H9 (cell line): ENCODE measurements at regions not wholly inside any gene's neighbourhood (a gene's known extent, or its start where the extent isn't known, plus 50 kb on each side); places are given as distances from the start of the nearest gene placed in this dataset.

Source experiments
- DNase-seq: peaks from one replicate; pipeline ENCODE4 v3.0.0-alpha.2; 2017
- H2AFZ ChIP-seq: one replicate; pipeline ENCODE4 v1.6.1; 2013; ENCODE audit warnings: mild to moderate bottlenecking, low read length, control low read depth, moderate library complexity
- H2AK5ac ChIP-seq: 2 replicates; pipeline ENCODE4 v1.6.1; 2013; ENCODE audit warnings: low read length, control low read depth, mixed read lengths; ENCODE audit not compliant: insufficient read length
- H2BK120ac ChIP-seq: one replicate; pipeline ENCODE4 v1.6.1; 2013; ENCODE audit warnings: low read depth, mild to moderate bottlenecking, low read length, control low read depth, inconsistent platforms; ENCODE audit not compliant: poor library complexity, severe bottlenecking
- H2BK12ac ChIP-seq: 2 replicates; pipeline ENCODE4 v1.6.1; 2013; ENCODE audit warnings: low read length, control low read depth, mixed read lengths, low read depth; ENCODE audit not compliant: insufficient read length
- H2BK15ac ChIP-seq: 2 replicates; pipeline ENCODE4 v1.6.1; 2013; ENCODE audit warnings: low read depth, low read length, control low read depth
- H2BK20ac ChIP-seq: one replicate; pipeline ENCODE4 v1.6.1; 2013; ENCODE audit warnings: low read depth, mild to moderate bottlenecking, low read length, control low read depth, inconsistent platforms; ENCODE audit not compliant: poor library complexity, severe bottlenecking
- H2BK5ac ChIP-seq: 2 replicates; pipeline ENCODE4 v1.6.1; 2013; ENCODE audit warnings: low read length, control low read depth, mixed read lengths; ENCODE audit not compliant: insufficient read length
- H3K14ac ChIP-seq: 2 replicates; pipeline ENCODE4 v1.6.1; 2013; ENCODE audit warnings: low read length, control low read depth; ENCODE audit not compliant: insufficient read depth
- H3K18ac ChIP-seq: 2 replicates; pipeline ENCODE4 v1.6.1; 2013; ENCODE audit warnings: low read depth, mild to moderate bottlenecking, mixed read lengths, low read length, control low read depth; ENCODE audit not compliant: insufficient read length
- H3K23ac ChIP-seq: 2 replicates; pipeline ENCODE4 v1.6.1; 2013; ENCODE audit warnings: low read length, control low read depth, mixed read lengths, low read depth; ENCODE audit not compliant: insufficient read length
- H3K23me2 ChIP-seq: 2 replicates; pipeline ENCODE4 v1.6.1; 2013; ENCODE audit warnings: low read depth, mild to moderate bottlenecking, mixed read lengths, low read length, control low read depth; ENCODE audit not compliant: insufficient read length, poor library complexity, severe bottlenecking
- H3K27ac ChIP-seq: 2 replicates; pipeline ENCODE4 v1.5.1; 2013; ENCODE audit warnings: low read length, control low read depth, mixed read lengths, low read depth; ENCODE audit not compliant: insufficient read length
- H3K27me3 ChIP-seq: 2 replicates; pipeline ENCODE4 v1.6.1; 2013; ENCODE audit warnings: low read length, control low read depth, inconsistent platforms; ENCODE audit not compliant: insufficient read depth
- H3K4ac ChIP-seq: 2 replicates; pipeline ENCODE4 v1.6.1; 2013; ENCODE audit warnings: low read depth, mild to moderate bottlenecking, control low read depth, inconsistent platforms, low read length, moderate library complexity
- H3K4me1 ChIP-seq: 2 replicates; pipeline ENCODE4 v1.6.1; 2013; ENCODE audit warnings: low read length, control low read depth, inconsistent platforms; ENCODE audit not compliant: insufficient read depth
- H3K4me2 ChIP-seq: 2 replicates; pipeline ENCODE4 v1.6.1; 2013; ENCODE audit warnings: low read length, control low read depth, mixed read lengths; ENCODE audit not compliant: insufficient read length, insufficient read depth
- H3K56ac ChIP-seq: 2 replicates; pipeline ENCODE4 v1.6.1; 2013; ENCODE audit warnings: low read depth, mild to moderate bottlenecking, mixed read lengths, low read length, control low read depth; ENCODE audit not compliant: insufficient read length
- H3K79me1 ChIP-seq: 2 replicates; pipeline ENCODE4 v1.6.1; 2013; ENCODE audit warnings: low read depth, mild to moderate bottlenecking, moderate library complexity, low read length, control low read depth, inconsistent platforms; ENCODE audit not compliant: insufficient read depth, poor library complexity, severe bottlenecking
- H3K79me2 ChIP-seq: 2 replicates; pipeline ENCODE4 v1.6.1; 2013; ENCODE audit warnings: low read length, control low read depth, inconsistent platforms; ENCODE audit not compliant: insufficient read depth
- H3K9ac ChIP-seq: 2 replicates; pipeline ENCODE4 v1.6.1; 2013; ENCODE audit warnings: low read length, control low read depth, mixed read lengths; ENCODE audit not compliant: insufficient read length; ENCODE audit errors: extremely low read depth
- H3K9me3 ChIP-seq: one replicate; pipeline ENCODE4 v1.6.1; 2013; ENCODE audit warnings: low read depth, low read length, inconsistent platforms; ENCODE audit not compliant: control insufficient read depth
- H3T11ph ChIP-seq: one replicate; pipeline ENCODE4 v1.6.1; 2013; ENCODE audit warnings: mild to moderate bottlenecking, low read length, control low read depth, inconsistent platforms
- H4K20me1 ChIP-seq: one replicate; pipeline ENCODE4 v1.6.1; 2013; ENCODE audit not compliant: control insufficient read depth, insufficient read length, insufficient read depth
- H4K5ac ChIP-seq: 2 replicates; pipeline ENCODE4 v1.6.1; 2013; ENCODE audit warnings: low read depth, mild to moderate bottlenecking, mixed read lengths, low read length, control low read depth; ENCODE audit not compliant: insufficient read length
- H4K8ac ChIP-seq: replicated peaks from 2 replicates; pipeline ENCODE4 v1.6.1; 2013; ENCODE audit warnings: low read length, control low read depth, mixed read lengths, low read depth; ENCODE audit not compliant: insufficient read length
- H4K91ac ChIP-seq: 2 replicates; pipeline ENCODE4 v1.6.1; 2013; ENCODE audit warnings: low read depth, mild to moderate bottlenecking, moderate library complexity, mixed read lengths, low read length, control low read depth; ENCODE audit not compliant: insufficient read length
- H3K27ac Mint-ChIP-seq, 3 experiments: 2 replicates in 2 of 3; 3 replicates in 1 of 3; pipeline ENCODE4 v1.8.0; 2020 to 2021; ENCODE audit warnings: mixed read lengths in 3 of 3, mild to moderate bottlenecking in 1 of 3, moderate library complexity in 1 of 3
- H3K27me3 Mint-ChIP-seq: 2 replicates; pipeline ENCODE4 v1.8.0; 2021; ENCODE audit warnings: low read depth, mild to moderate bottlenecking, moderate library complexity, mixed read lengths
- H3K36me3 Mint-ChIP-seq, 3 experiments: 2 replicates in 2 of 3; 3 replicates in 1 of 3; pipeline ENCODE4 v1.8.0; 2020 to 2021; ENCODE audit warnings: low read depth in 3 of 3, mixed read lengths in 3 of 3; ENCODE audit not compliant: insufficient read depth in 1 of 3
- H3K4me1 Mint-ChIP-seq, 2 experiments: 2 replicates each; pipeline ENCODE4 v1.8.0; 2020; ENCODE audit warnings: mixed read lengths in 2 of 2
- H3K4me3 Mint-ChIP-seq, 2 experiments: 2 replicates in 1 of 2; 3 replicates in 1 of 2; pipeline ENCODE4 v1.8.0; 2020 to 2021; ENCODE audit warnings: mild to moderate bottlenecking in 2 of 2, mixed read lengths in 2 of 2, moderate library complexity in 1 of 2
- H3K9me3 Mint-ChIP-seq, 2 experiments: 2 replicates in 1 of 2; 3 replicates in 1 of 2; pipeline ENCODE4 v1.8.0; 2020; ENCODE audit warnings: mild to moderate bottlenecking in 2 of 2, mixed read lengths in 2 of 2, moderate library complexity in 1 of 2
- CTCF ChIP-seq: fragments of 200-600 bp; sonication (generic); conservative IDR thresholded peaks from 3 replicates; pipeline ENCODE4 v1.8.0; 2021; ENCODE audit warnings: antibody characterized with exemption, mild to moderate bottlenecking
- WGBS: extraction: QIAGEN DNeasy Blood & Tissue Kit; methylation state at CpG from one replicate; pipeline ENCODE4 v1.1.7; 2013; ENCODE audit warnings: missing lambda C conversion rate, low lambda C conversion rate, mixed read lengths; ENCODE audit not compliant: insufficient read length; ENCODE audit errors: extremely low coverage; 5-methylcytosine and 5-hydroxymethylcytosine counted together

GRCh38 chr7:131071786-131072504 is 255.7 kb upstream of the MKLN1 start:
- Histone ChIP-seq H2AFZ (no peak overlapping the region), H2BK120ac (no peak overlapping the region), H4K91ac (no peak overlapping the region), H3K4me1 (peaks cover 2% of the 10 kb centered on the region; the same call in 1 of the 2 replicates), H4K8ac (no peak overlapping the region), H3K9ac (no peak overlapping the region), H3K23me2 (no peaks in the 10 kb centered on the region), H2BK20ac (no peak overlapping the region), H4K5ac (no peak overlapping the region), H3K4ac (no peak overlapping the region), H3K18ac (no peak overlapping the region), H3K27me3 (no peaks in the 10 kb centered on the region), H2BK5ac (no peak overlapping the region), H2AK5ac (no peak overlapping the region), H3K23ac (no peak overlapping the region), H3K4me2 (no peak overlapping the region), H4K20me1 (no peaks in the 10 kb centered on the region), H3T11ph (no peak overlapping the region), H3K14ac (no peak overlapping the region), H3K79me1 (peaks cover 2% of the 10 kb centered on the region), H3K56ac (no peak overlapping the region), H3K9me3 (no peaks in the 10 kb centered on the region), H3K27ac (no peak overlapping the region), H2BK12ac (no peak overlapping the region), H3K79me2 (no peaks in the 10 kb centered on the region), H2BK15ac (no peak overlapping the region)
- H3K9me3 Mint-ChIP-seq = no peaks in the 10 kb centered on the region; a peak in 1 of 5 replicates
- H3K4me3 Mint-ChIP-seq = no peak overlapping the region
- no peak for DNase-seq
- no CpG with 5 or more reads among the region's 10 CpGs for WGBS
- no peaks in the 10 kb centered on the region; the same call in 1 of the 2 replicates for H3K27me3 Mint-ChIP-seq
- no peak overlapping the region for H3K27ac Mint-ChIP-seq
- H3K4me1 Mint-ChIP-seq = peaks cover 27 to 34% of the 10 kb centered on the region in 2 experiments
- TF ChIP-seq CTCF = peak; percentile 50
- H3K36me3 Mint-ChIP-seq = peaks cover 2 to 13% (median 3%) of the 10 kb centered on the region in 3 experiments; a peak in 5 of 7 replicates
